Endothelial cell of umbilical vein (primary cell): ENCODE measurements at regions not wholly inside any gene's neighbourhood (a gene's known extent, or its start where the extent isn't known, plus 50 kb on each side); places are given as distances from the start of the nearest gene placed in this dataset.

Experiments used
- BruUV-seq: library from RNA; stranded (reverse); fragments of 400-500 nt; replicated peaks from 2 replicates; lab custom pipeline; 2021; lab: Mats Ljungman, UMichigan
- CTCF ChIA-PET: fragments of 300-600, 350-600 bp; sonication (Branson Sonifier 250); formaldehyde crosslinking; loops from one replicate; lab custom pipeline; 2021; ENCODE audit warnings: antibody characterized with exemption, inconsistent platforms; lab: Charles Lee
- POLR2A ChIA-PET: fragments of 300-600, 350-600 bp; sonication (Branson Sonifier 250); formaldehyde crosslinking; loops from one replicate; lab custom pipeline; 2021; ENCODE audit warnings: antibody characterized with exemption, inconsistent platforms; lab: Charles Lee
- DNase-seq: peaks from one replicate; pipeline ENCODE4 v3.0.0-alpha.2; 2011; ENCODE audit warnings: low read depth, low spot score
- FAIRE-seq: peaks from 2 replicates; lab custom pipeline; 2011; peaks lifted over from hg19 to GRCh38; lab: Jason Lieb, UNC
- H2AFZ ChIP-seq: 2 replicates; pipeline ENCODE4 v1.6.0; 2012; ENCODE audit warnings: low read depth, low read length, control low read depth, inconsistent platforms
- H3K27ac ChIP-seq: 2 replicates; pipeline ENCODE4 v1.5.1; 2011; ENCODE audit warnings: low read depth, mild to moderate bottlenecking, control low read depth, low read length, moderate library complexity; ENCODE audit not compliant: insufficient read depth
- H3K27me3 ChIP-seq, 2 experiments: 2 replicates each; pipeline versions ENCODE4 v1.6.0 to v1.6.1; 2011; ENCODE audit warnings: low read length in 2 of 2, mixed read lengths in 1 of 2; ENCODE audit not compliant: control insufficient read depth in 2 of 2, insufficient read depth in 2 of 2
- H3K36me3 ChIP-seq, 2 experiments: 2 replicates in 1 of 2; 3 replicates in 1 of 2; pipeline ENCODE4 v1.5.1; 2011; ENCODE audit warnings: low read length in 2 of 2, mild to moderate bottlenecking in 1 of 2, moderate library complexity in 1 of 2; ENCODE audit not compliant: control insufficient read depth in 2 of 2, insufficient read depth in 2 of 2; ENCODE audit errors: extremely low read depth in 1 of 2
- H3K4me1 ChIP-seq: 3 replicates; pipeline ENCODE4 v1.5.1; 2011; ENCODE audit warnings: mild to moderate bottlenecking, low read length; ENCODE audit not compliant: control insufficient read depth, insufficient read depth; ENCODE audit errors: extremely low read depth
- H3K4me2 ChIP-seq: 2 replicates; pipeline ENCODE4 v1.6.1; 2011; ENCODE audit warnings: low read length, control low read depth, mixed read lengths; ENCODE audit not compliant: insufficient read depth
- H3K4me3 ChIP-seq, 3 experiments: fragments of 200-600 bp in 1 of 3; sonication (generic), shearing (Covaris generic) in 1 of 3; replicated peaks in 1 of 3; 2 replicates each; pipeline ENCODE4 v1.5.1; 2011 to 2016; ENCODE audit warnings: control low read depth in 3 of 3, low read length in 3 of 3, mild to moderate bottlenecking in 2 of 3, inconsistent platforms in 1 of 3, low read depth in 1 of 3, moderate library complexity in 1 of 3; ENCODE audit not compliant: insufficient read depth in 1 of 3
- H3K79me2 ChIP-seq: 2 replicates; pipeline ENCODE4 v1.6.0; 2012; ENCODE audit warnings: low read length, inconsistent platforms; ENCODE audit not compliant: control insufficient read depth, insufficient read depth
- H3K9ac ChIP-seq: replicated peaks from 2 replicates; pipeline ENCODE3; 2011; ENCODE audit warnings: low read length, control low read depth; ENCODE audit not compliant: insufficient read depth; ENCODE audit errors: extremely low read depth
- H3K9me1 ChIP-seq: replicated peaks from 3 replicates; pipeline ENCODE4 v1.6.0; 2011; ENCODE audit warnings: mild to moderate bottlenecking, low read length; ENCODE audit not compliant: control insufficient read depth, insufficient read depth; ENCODE audit errors: extremely low read depth
- H3K9me3 ChIP-seq: replicated peaks from 2 replicates; pipeline ENCODE4 v1.5.1; 2012; ENCODE audit warnings: low read length, inconsistent platforms; ENCODE audit not compliant: control insufficient read depth, insufficient read depth
- H4K20me1 ChIP-seq: replicated peaks from 2 replicates; pipeline ENCODE3; 2011; ENCODE audit warnings: mild to moderate bottlenecking, low read length; ENCODE audit not compliant: control insufficient read depth, insufficient read depth; ENCODE audit errors: extremely low read depth
- EZH2 ChIP-seq: IDR thresholded peaks from 2 replicates; pipeline ENCODE4 v1.6.1; 2012; ENCODE audit warnings: borderline replicate concordance, low read depth, mild to moderate bottlenecking, moderate library complexity, low read length, inconsistent platforms; ENCODE audit not compliant: severe bottlenecking
- FOS ChIP-seq: IDR thresholded peaks from 2 replicates; pipeline ENCODE4 v1.6.1; 2011; ENCODE audit warnings: mild to moderate bottlenecking, low read length, moderate library complexity, borderline replicate concordance; ENCODE audit not compliant: insufficient read depth
- GATA2 ChIP-seq: IDR thresholded peaks from 2 replicates; pipeline ENCODE4 v1.7.0; 2011; ENCODE audit warnings: low read depth, mild to moderate bottlenecking, moderate library complexity, mixed read lengths, low read length; ENCODE audit not compliant: insufficient read length, insufficient read depth
- JUN ChIP-seq: IDR thresholded peaks from 2 replicates; pipeline ENCODE4 v1.6.1; 2011; ENCODE audit warnings: borderline replicate concordance, low read depth; ENCODE audit not compliant: insufficient read length, insufficient read depth
- MYC ChIP-seq: IDR thresholded peaks from one replicate; pipeline ENCODE4 v1.6.1; 2011; ENCODE audit warnings: mild to moderate bottlenecking, low read depth, low read length
- POLR2A ChIP-seq: IDR thresholded peaks from 2 replicates; pipeline ENCODE4 v1.6.1; 2012; ENCODE audit warnings: low read depth, mild to moderate bottlenecking, control low read depth, low read length
- POLR2AphosphoS5 ChIP-seq: IDR thresholded peaks from 2 replicates; pipeline ENCODE4 v1.6.1; 2012; ENCODE audit warnings: low read depth, mild to moderate bottlenecking, control low read depth, low read length, moderate library complexity; ENCODE audit not compliant: insufficient read depth
- dilution Hi-C: fragments of 300-500 bp; cut with MboI; formaldehyde crosslinking; loops from one replicate; pipeline ENCODE4 v1.15.0; 2019; ENCODE audit warnings: low sequenced_read_pairs; ENCODE audit not compliant: extremely low pct_ligation_motif_present
- intact Hi-C: fragments of 100-400 bp; cut with micrococcal nuclease; formaldehyde crosslinking; loops from one replicate; pipeline ENCODE4 v1.10.0; 2022
- TF ChIP-seq, protein P1 (sequence below): IDR thresholded peaks from 2 replicates; pipeline ENCODE4 v1.6.1; 2011; ENCODE audit not compliant: insufficient read depth, insufficient read length
- TF ChIP-seq, protein P2 (sequence below), 2 donors: IDR thresholded peaks; 1 replicate in 1 of 2; 2 replicates in 1 of 2; pipeline ENCODE4 v1.5.1; 2011; ENCODE audit warnings: low read length in 2 of 2, mild to moderate bottlenecking in 2 of 2, moderate library complexity in 2 of 2, control low read depth in 1 of 2, inconsistent platforms in 1 of 2, low read depth in 1 of 2; ENCODE audit not compliant: insufficient read depth in 1 of 2; ENCODE audit errors: extremely low read depth in 1 of 2

DNA sequence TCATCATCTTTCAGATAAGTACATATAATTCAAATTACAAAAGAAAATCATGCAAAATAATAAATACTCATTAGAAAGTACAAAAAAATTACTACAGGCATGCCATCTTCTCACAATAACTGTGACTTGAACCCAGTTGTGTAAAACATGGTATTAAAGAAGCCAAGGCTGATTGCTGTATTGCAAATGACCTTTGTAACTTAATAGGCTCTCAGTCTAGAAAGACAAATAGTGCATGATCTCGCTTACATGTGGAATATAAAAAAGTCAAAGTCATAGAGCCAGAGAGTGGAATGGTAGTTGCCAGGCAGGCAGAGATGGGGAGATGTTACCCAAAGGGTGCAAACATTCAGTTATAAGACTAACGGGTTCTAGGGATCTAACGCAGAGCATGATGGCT is 626.1 kb downstream of the COL12A1 start:
- Histone ChIP-seq H3K4me1 (no peaks in the 10 kb centered on the region), H3K4me3 (no peak overlapping the region), H3K27ac (no peak overlapping the region), H3K36me3 (no peaks in the 10 kb centered on the region), H2AFZ (no peak overlapping the region), H3K79me2 (no peaks in the 10 kb centered on the region), H3K9ac (no peak overlapping the region), H4K20me1 (no peaks in the 10 kb centered on the region), H3K9me3 (no peaks in the 10 kb centered on the region), H3K4me2 (no peak overlapping the region), H3K27me3 (no peaks in the 10 kb centered on the region), H3K9me1 (no peaks in the 10 kb centered on the region)
- no peak for DNase-seq
- CTCF ChIA-PET = no interaction called here
- BruUV-seq = no TSS peak
- no peak for FAIRE-seq
- no peak for TF ChIP-seq GATA2
- dilution Hi-C loops = no loop called here
- intact Hi-C loops = no loop called here
- POLR2A ChIA-PET = no interaction called here

DNA sequence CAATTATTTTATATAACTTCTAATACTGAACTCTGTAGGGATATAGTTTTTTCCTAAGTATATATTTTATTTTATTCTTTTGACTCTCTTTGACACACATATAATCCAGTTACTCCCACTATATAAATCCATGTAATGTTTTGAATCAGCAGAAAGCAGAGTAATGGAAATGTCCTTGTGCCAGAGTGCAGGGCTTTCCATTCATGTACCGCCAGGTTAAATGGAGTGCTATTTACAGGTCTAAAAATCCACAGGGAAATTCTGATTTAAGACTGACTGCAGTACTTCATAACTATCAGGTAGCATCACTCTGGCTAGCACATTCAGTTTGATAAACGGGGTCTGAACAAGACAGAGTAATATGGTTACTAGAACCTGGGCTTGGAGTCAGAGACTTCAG is 626.8 kb downstream of the COL12A1 start:
- H4K20me1 ChIP-seq = no peaks in the 10 kb centered on the region
- intact Hi-C loops = no loop called here
- H3K36me3 ChIP-seq = no peaks in the 10 kb centered on the region
- ChIA-PET POLR2A (no interaction called here), CTCF (no interaction called here)
- H3K4me1 ChIP-seq = no peaks in the 10 kb centered on the region
- no peak for TF ChIP-seq FOS
- TF ChIP-seq, protein P1, sequence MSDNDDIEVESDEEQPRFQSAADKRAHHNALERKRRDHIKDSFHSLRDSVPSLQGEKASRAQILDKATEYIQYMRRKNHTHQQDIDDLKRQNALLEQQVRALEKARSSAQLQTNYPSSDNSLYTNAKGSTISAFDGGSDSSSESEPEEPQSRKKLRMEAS = no peak
- no peak for TF ChIP-seq POLR2A
- TF ChIP-seq GATA2 = no peak
- TF ChIP-seq EZH2 = no peak
- TF ChIP-seq POLR2AphosphoS5 = no peak
- no peak for TF ChIP-seq JUN
- TF ChIP-seq, protein P2, sequence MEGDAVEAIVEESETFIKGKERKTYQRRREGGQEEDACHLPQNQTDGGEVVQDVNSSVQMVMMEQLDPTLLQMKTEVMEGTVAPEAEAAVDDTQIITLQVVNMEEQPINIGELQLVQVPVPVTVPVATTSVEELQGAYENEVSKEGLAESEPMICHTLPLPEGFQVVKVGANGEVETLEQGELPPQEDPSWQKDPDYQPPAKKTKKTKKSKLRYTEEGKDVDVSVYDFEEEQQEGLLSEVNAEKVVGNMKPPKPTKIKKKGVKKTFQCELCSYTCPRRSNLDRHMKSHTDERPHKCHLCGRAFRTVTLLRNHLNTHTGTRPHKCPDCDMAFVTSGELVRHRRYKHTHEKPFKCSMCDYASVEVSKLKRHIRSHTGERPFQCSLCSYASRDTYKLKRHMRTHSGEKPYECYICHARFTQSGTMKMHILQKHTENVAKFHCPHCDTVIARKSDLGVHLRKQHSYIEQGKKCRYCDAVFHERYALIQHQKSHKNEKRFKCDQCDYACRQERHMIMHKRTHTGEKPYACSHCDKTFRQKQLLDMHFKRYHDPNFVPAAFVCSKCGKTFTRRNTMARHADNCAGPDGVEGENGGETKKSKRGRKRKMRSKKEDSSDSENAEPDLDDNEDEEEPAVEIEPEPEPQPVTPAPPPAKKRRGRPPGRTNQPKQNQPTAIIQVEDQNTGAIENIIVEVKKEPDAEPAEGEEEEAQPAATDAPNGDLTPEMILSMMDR (IDR thresholded peaks at IDR 0.05; ENCODE audit: extremely low read depth in 1 of 2, insufficient read depth in 1 of 2, low read depth in 1 of 2, low read length in 2 of 2) = no peak
- no peak for TF ChIP-seq MYC
- no peak overlapping the region for H2AFZ ChIP-seq
- DNase-seq (no peak), FAIRE-seq (no peak)
- H3K27ac ChIP-seq = no peak overlapping the region
- no peaks in the 10 kb centered on the region for H3K79me2 ChIP-seq
- dilution Hi-C loops = no loop called here
- no peak overlapping the region for H3K4me2 ChIP-seq
- H3K9me3 ChIP-seq = no peaks in the 10 kb centered on the region
- H3K27me3 ChIP-seq = no peaks in the 10 kb centered on the region
- H3K4me3 ChIP-seq = no peak overlapping the region
- no TSS peak for BruUV-seq
- H3K9ac ChIP-seq = no peak overlapping the region
- H3K9me1 ChIP-seq = no peaks in the 10 kb centered on the region
